ENCODE measurements at regions not wholly inside any gene's neighbourhood (a gene's known extent, or its start where the extent isn't known, plus 50 kb on each side); places are given as distances from the start of the nearest gene placed in this dataset.

- TF ChIP-seq EZH2phosphoT487 (IDR thresholded peaks at IDR 0.05; ENCODE audit: low read depth): no peak
- TF ChIP-seq CTCF (IDR thresholded peaks at IDR 0.05; ENCODE audit: low read depth, low read length): no peak
These were observed 351.0 kb upstream of the PSMD7 start for GRCh38 chr16:73945631-73946030.
